IMR-90 (cell line): ENCODE measurements at regions not wholly inside any gene's neighbourhood (a gene's known extent, or its start where the extent isn't known, plus 50 kb on each side); places are given as distances from the start of the nearest gene placed in this dataset.

Experiments
- ATAC-seq: fragments of 200-7000 bp; cut with Tn5 transposase; 2 replicates; pipeline ENCODE4 v1.9.1; 2020; ENCODE audit warnings: low read depth, mild to moderate bottlenecking, moderate library complexity
- BruUV-seq: library from RNA; stranded (reverse); fragments of 400-500 nt; replicated peaks from 2 replicates; lab custom pipeline; 2021; lab: Mats Ljungman, UMichigan
- CTCF ChIA-PET: fragments of 300-600 bp; formaldehyde crosslinking; extraction: SDS; loops from one replicate; lab custom pipeline; 2021; ENCODE audit warnings: antibody characterized with exemption; lab: Yijun Ruan, JAX
- POLR2A ChIA-PET: fragments of 300-600 bp; sonication (Branson Sonifier 250); formaldehyde crosslinking; loops from one replicate; lab custom pipeline; 2022; ENCODE audit warnings: antibody characterized with exemption; ENCODE audit not compliant: unreplicated experiment; lab: Charles Lee
- DNase-seq: peaks from one replicate; pipeline ENCODE4 v3.0.0; 2013
- H2AFZ ChIP-seq: replicated peaks from 2 replicates; pipeline ENCODE3; 2013; ENCODE audit warnings: low read length, mild to moderate bottlenecking; ENCODE audit not compliant: poor library complexity
- H2AK5ac ChIP-seq: 2 replicates; pipeline ENCODE4 v1.6.1; 2013; ENCODE audit warnings: low read depth, low read length, inconsistent platforms
- H2AK9ac ChIP-seq: replicated peaks from 2 replicates; pipeline ENCODE3; 2013; ENCODE audit warnings: mild to moderate bottlenecking, low read depth, low read length, moderate library complexity; ENCODE audit not compliant: poor library complexity
- H2BK120ac ChIP-seq: 2 replicates; pipeline ENCODE4 v1.6.1; 2013; ENCODE audit warnings: low read depth, low read length, inconsistent platforms
- H2BK15ac ChIP-seq: 3 replicates; pipeline ENCODE4 v1.6.1; 2013; ENCODE audit warnings: low read depth, low read length, inconsistent platforms
- H2BK20ac ChIP-seq: 2 replicates; pipeline ENCODE4 v1.6.1; 2013; ENCODE audit warnings: low read depth, mild to moderate bottlenecking, inconsistent platforms, low read length, moderate library complexity
- H2BK5ac ChIP-seq: 2 replicates; pipeline ENCODE4 v1.6.1; 2013; ENCODE audit warnings: mild to moderate bottlenecking, low read depth, low read length, inconsistent platforms; ENCODE audit not compliant: poor library complexity, severe bottlenecking
- H3K14ac ChIP-seq: replicated peaks from 2 replicates; pipeline ENCODE4 v1.6.1; 2013; ENCODE audit warnings: low read depth, low read length, inconsistent platforms
- H3K18ac ChIP-seq: 2 replicates; pipeline ENCODE4 v1.6.1; 2013; ENCODE audit warnings: low read depth, low read length, control low read depth
- H3K23ac ChIP-seq: 2 replicates; pipeline ENCODE4 v1.6.1; 2013; ENCODE audit warnings: low read depth, low read length, inconsistent platforms
- H3K27ac ChIP-seq: 2 replicates; pipeline ENCODE4 v1.5.1; 2013; ENCODE audit warnings: mild to moderate bottlenecking, control low read depth, low read length; ENCODE audit not compliant: insufficient read depth
- H3K27me3 ChIP-seq: 2 replicates; pipeline ENCODE4 v1.6.1; 2013; ENCODE audit warnings: low read length; ENCODE audit not compliant: control insufficient read depth, insufficient read depth
- H3K36me3 ChIP-seq: 2 replicates; pipeline ENCODE4 v1.6.1; 2013; ENCODE audit warnings: low read length, mixed read lengths; ENCODE audit not compliant: control insufficient read depth, insufficient read depth
- H3K4ac ChIP-seq: 2 replicates; pipeline ENCODE4 v1.6.1; 2013; ENCODE audit warnings: low read depth, low read length, inconsistent platforms
- H3K4me1 ChIP-seq: 2 replicates; pipeline ENCODE4 v1.6.1; 2013; ENCODE audit warnings: low read length, mixed read lengths; ENCODE audit not compliant: control insufficient read depth, insufficient read depth
- H3K4me2 ChIP-seq: 2 replicates; pipeline ENCODE4 v1.6.1; 2013; ENCODE audit warnings: low read depth, mild to moderate bottlenecking, control low read depth, low read length, moderate library complexity
- H3K4me3 ChIP-seq: 2 replicates; pipeline ENCODE4 v1.5.1; 2013; ENCODE audit warnings: low read depth, mild to moderate bottlenecking, control low read depth, low read length, moderate library complexity; ENCODE audit not compliant: insufficient read depth
- H3K56ac ChIP-seq: 2 replicates; pipeline ENCODE4 v1.6.1; 2013; ENCODE audit warnings: low read length, inconsistent platforms; ENCODE audit not compliant: insufficient read depth; ENCODE audit errors: extremely low read depth
- H3K79me1 ChIP-seq, 2 experiments: 2 replicates each; pipeline ENCODE4 v1.6.1; 2013; ENCODE audit warnings: low read length in 2 of 2, inconsistent platforms in 1 of 2, low read depth in 1 of 2
- H3K9ac ChIP-seq: 2 replicates; pipeline ENCODE4 v1.6.1; 2013; ENCODE audit warnings: low read depth, low read length, control low read depth
- H3K9me1 ChIP-seq: 2 replicates; pipeline ENCODE4 v1.6.1; 2013; ENCODE audit warnings: low read length, inconsistent platforms; ENCODE audit not compliant: insufficient read depth
- H3K9me3 ChIP-seq: 2 replicates; pipeline ENCODE4 v1.6.1; 2013; ENCODE audit warnings: low read length; ENCODE audit not compliant: control insufficient read depth, insufficient read depth
- H4K20me1 ChIP-seq: 2 replicates; pipeline ENCODE4 v1.6.1; 2013; ENCODE audit warnings: low read length, inconsistent platforms; ENCODE audit not compliant: insufficient read depth
- H4K5ac ChIP-seq: 2 replicates; pipeline ENCODE4 v1.6.1; 2013; ENCODE audit warnings: mild to moderate bottlenecking, low read depth, low read length, control low read depth
- H4K8ac ChIP-seq, 2 experiments: 2 replicates each; pipeline ENCODE4 v1.6.1; 2013; ENCODE audit warnings: low read depth in 2 of 2, low read length in 2 of 2, control low read depth in 1 of 2, inconsistent platforms in 1 of 2
- H4K91ac ChIP-seq: 2 replicates; pipeline ENCODE4 v1.6.1; 2013; ENCODE audit warnings: low read depth, low read length, inconsistent platforms; ENCODE audit not compliant: insufficient read depth
- CEBPB ChIP-seq: IDR thresholded peaks from 2 replicates; pipeline ENCODE4 v1.6.1; 2012; ENCODE audit warnings: low read depth, low read length, improper control_type of control experiment
- CHD1 ChIP-seq: IDR thresholded peaks from 2 replicates; pipeline ENCODE4 v1.6.1; 2012; ENCODE audit warnings: low read depth, low read length, improper control_type of control experiment
- MAFK ChIP-seq: IDR thresholded peaks from 2 replicates; pipeline ENCODE4 v1.6.1; 2012; ENCODE audit warnings: low read depth, low read length, improper control_type of control experiment
- RAD21 ChIP-seq: IDR thresholded peaks from 2 replicates; pipeline ENCODE4 v1.6.1; 2012; ENCODE audit warnings: low read length, improper control_type of control experiment
- WGBS, 2 experiments: methylation state at CpG; one replicate each; pipeline versions ENCODE4 v1.1.5 to v1.1.7; 2013; ENCODE audit warnings: missing lambda C conversion rate in 2 of 2; ENCODE audit not compliant: insufficient read length in 1 of 2; ENCODE audit errors: extremely low coverage in 2 of 2; 5-methylcytosine and 5-hydroxymethylcytosine counted together
- dilution Hi-C: fragments of 300-500 bp; cut with HindIII; formaldehyde crosslinking; loops from one replicate; pipeline ENCODE4 v1.14.3; 2018; ENCODE audit warnings: low sequenced_read_pairs; ENCODE audit not compliant: unreplicated experiment
- in situ Hi-C: fragments of 300-500 bp; cut with MboI; formaldehyde crosslinking; loops from 3 replicates; pipeline ENCODE4 v1.14.3; 2019; ENCODE audit warnings: low sequenced_read_pairs, inconsistent platforms, mixed read lengths
- intact Hi-C: fragments of 100-400 bp; cut with micrococcal nuclease; formaldehyde crosslinking; loops from 2 replicates; pipeline ENCODE4 v1.10.0; 2022

DNA sequence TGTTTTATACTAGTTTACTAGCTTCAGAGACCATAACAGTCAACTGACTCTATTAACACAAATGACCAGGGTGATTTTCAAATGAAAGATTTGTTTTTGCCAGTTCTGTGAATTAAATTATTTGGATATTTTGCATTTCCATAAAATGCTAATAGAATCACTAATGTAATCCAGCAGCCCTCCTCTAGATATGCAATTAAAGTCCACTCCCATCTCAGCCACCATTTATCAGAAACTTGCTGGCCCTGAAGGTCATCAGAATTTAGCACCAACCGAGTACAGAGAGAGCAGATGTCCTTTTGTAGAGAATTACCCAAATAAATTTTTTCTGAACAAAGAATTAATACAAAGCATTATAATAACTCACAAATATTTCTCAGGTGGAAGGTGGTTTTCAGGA, 531.1 kb upstream of the SLIT2 start:
- POLR2A ChIA-PET, result no interaction called here
- H2BK5ac ChIP-seq, result no peak overlapping the region
- TF ChIP-seq CEBPB, result no peak
- TF ChIP-seq MAFK, result no peak
- no peak for TF ChIP-seq CHD1
- no peak for TF ChIP-seq RAD21

More for the DNA sequence above, 531.1 kb upstream of the SLIT2 start:
- H3K9ac ChIP-seq, result no peak overlapping the region
- H2AFZ ChIP-seq, result no peak overlapping the region
- no peak overlapping the region for H2BK15ac ChIP-seq
- H4K20me1 ChIP-seq, result no peaks in the 10 kb centered on the region
- H2AK5ac ChIP-seq, result no peak overlapping the region
- H3K23ac ChIP-seq, result no peak overlapping the region
- CTCF ChIA-PET, result no interaction called here
- H4K5ac ChIP-seq, result no peak overlapping the region
- ATAC-seq, result no peak
- H3K9me1 ChIP-seq, result peaks cover 3% of the 10 kb centered on the region; the same call in 1 of the 2 replicates
- H3K36me3 ChIP-seq, result no peaks in the 10 kb centered on the region
- no peaks in the 10 kb centered on the region for H3K27me3 ChIP-seq
- no peak overlapping the region for H4K91ac ChIP-seq
- H3K4ac ChIP-seq, result no peak overlapping the region
- dilution Hi-C loops (no loop called here), in situ Hi-C loops (no loop called here), intact Hi-C loops (no loop called here)
- no peak overlapping the region for H3K4me3 ChIP-seq
- H2BK20ac ChIP-seq, result no peak overlapping the region
- H3K18ac ChIP-seq, result no peak overlapping the region
- no peak overlapping the region for H3K27ac ChIP-seq
- BruUV-seq, result no TSS peak
- DNase-seq, result no peak
- H4K8ac ChIP-seq, result no peak overlapping the region
- H3K4me1 ChIP-seq, result no peaks in the 10 kb centered on the region
- H3K9me3 ChIP-seq, result no peaks in the 10 kb centered on the region
- H3K79me1 ChIP-seq, result no peaks in the 10 kb centered on the region
- H2BK120ac ChIP-seq, result no peak overlapping the region
- no peak overlapping the region for H3K14ac ChIP-seq
- H2AK9ac ChIP-seq, result no peak overlapping the region
- no peak overlapping the region for H3K56ac ChIP-seq
- H3K4me2 ChIP-seq, result no peak overlapping the region
- no CpG with 5 or more reads among the region's 1 CpG for WGBS, 2 experiments
